Prostate gland (tissue), 2 donors: ENCODE measurements at regions not wholly inside any gene's neighbourhood (a gene's known extent, or its start where the extent isn't known, plus 50 kb on each side); places are given as distances from the start of the nearest gene placed in this dataset.

Source experiments
- DNase-seq: peaks from one replicate; pipeline ENCODE4 v3.0.0-alpha.2; 2019; ENCODE audit warnings: low spot score
- H3K27ac ChIP-seq, 2 donors: fragments of 200-600 bp; sonication (generic); 2 replicates each; pipeline ENCODE4 v1.5.1; 2017 to 2019
- H3K27me3 ChIP-seq: fragments of 200-600 bp; sonication (generic); replicated peaks from 2 replicates; pipeline ENCODE4 v1.5.1; 2019; ENCODE audit not compliant: insufficient read depth
- H3K36me3 ChIP-seq, 2 donors: fragments of 200-600 bp; sonication (generic); 1 replicate in 1 of 2; 2 replicates in 1 of 2; pipeline versions ENCODE4 v1.5.1 to v1.8.1; 2017 to 2019
- H3K4me1 ChIP-seq: fragments of 200-600 bp; sonication (generic); replicated peaks from 2 replicates; pipeline ENCODE4 v1.5.1; 2019
- H3K4me3 ChIP-seq, 2 donors: fragments of 200-600 bp; sonication (generic); 2 replicates each; pipeline ENCODE4 v1.5.1; 2017 to 2019
- H3K9me3 ChIP-seq: fragments of 200-600 bp; sonication (generic); 2 replicates; pipeline ENCODE4 v1.5.1; 2017
- CTCF ChIP-seq, 4 experiments: fragments of 200-600 bp in 2 of 4; fragments of 450-650 bp in 2 of 4; sonication (generic) in 2 of 4; IDR thresholded peaks; 1 replicate in 3 of 4; 2 replicates in 1 of 4; pipeline ENCODE4 v1.5.1; 2016 to 2019; ENCODE audit warnings: antibody characterized with exemption in 4 of 4, mild to moderate bottlenecking in 2 of 4, moderate library complexity in 2 of 4
- POLR2A ChIP-seq: fragments of 450-650 bp; IDR thresholded peaks from one replicate; pipeline ENCODE4 v1.6.1; 2016; ENCODE audit warnings: antibody characterized with exemption, mild to moderate bottlenecking
- POLR2AphosphoS5 ChIP-seq: sonication (generic); formaldehyde crosslinking; IDR thresholded peaks from one replicate; pipeline ENCODE4 v1.6.1; 2017; ENCODE audit warnings: antibody characterized with exemption
- WGBS: methylation state at CpG from one replicate; pipeline ENCODE4 v1.1.5; 2018; 5-methylcytosine and 5-hydroxymethylcytosine counted together
- intact Hi-C: fragments of 100-400 bp; cut with DNase I; formaldehyde crosslinking; loops from one replicate; pipeline ENCODE4 v1.14.2; 2022

- no peaks in the 10 kb centered on the region for H3K4me1 ChIP-seq
- DNase-seq: no peak
- TF ChIP-seq CTCF (IDR thresholded peaks at IDR 0.05) (no peak), POLR2AphosphoS5 (no peak), POLR2A (no peak)
- no peaks in the 10 kb centered on the region for H3K36me3 ChIP-seq
- WGBS: 66% methylated on average over 5 of the region's 5 CpGs
- intact Hi-C loops: no loop called here
- no peaks in the 10 kb centered on the region for H3K9me3 ChIP-seq
- H3K4me3 ChIP-seq: no peak overlapping the region
- no peaks in the 10 kb centered on the region for H3K27me3 ChIP-seq
- no peak overlapping the region for H3K27ac ChIP-seq
Measured at GRCh38 chr7:98479318-98479717, 78.4 kb upstream of the BAIAP2L1 start.

- TF ChIP-seq CTCF (IDR thresholded peaks at IDR 0.05) (no peak), POLR2A (no peak), POLR2AphosphoS5 (no peak)
- H3K4me1 ChIP-seq: no peaks in the 10 kb centered on the region
- DNase-seq: no peak
Measured at GRCh38 chr7:98475352-98475751, 74.5 kb upstream of the BAIAP2L1 start.

GRCh38 chr7:98474558-98474957 lies 73.7 kb upstream of the BAIAP2L1 start:
- TF ChIP-seq CTCF (IDR thresholded peaks at IDR 0.05) (no peak), POLR2A (no peak), POLR2AphosphoS5 (no peak)
- intact Hi-C loops: no loop called here
- Histone ChIP-seq H3K4me1 (no peaks in the 10 kb centered on the region), H3K4me3 (no peak overlapping the region), H3K9me3 (no peaks in the 10 kb centered on the region), H3K36me3 (no peaks in the 10 kb centered on the region), H3K27me3 (no peaks in the 10 kb centered on the region), H3K27ac (no peak overlapping the region)
- no peak for DNase-seq
- WGBS: 94% methylated on average over 7 of the region's 7 CpGs

More at GRCh38 chr7:98475352-98475751, 74.5 kb upstream of the BAIAP2L1 start:
- Histone ChIP-seq H3K36me3 (no peaks in the 10 kb centered on the region), H3K9me3 (no peaks in the 10 kb centered on the region), H3K27me3 (no peaks in the 10 kb centered on the region), H3K27ac (no peak overlapping the region), H3K4me3 (no peak overlapping the region)
- intact Hi-C loops: no loop called here
- WGBS: 66% methylated on average over 3 of the region's 3 CpGs

GRCh38 chr7:98472521-98472954 lies 71.6 kb upstream of the BAIAP2L1 start:
- intact Hi-C loops: no loop called here
- H3K4me3 ChIP-seq: no peak overlapping the region
- H3K4me1 ChIP-seq: no peaks in the 10 kb centered on the region
- no peak for DNase-seq
- H3K36me3 ChIP-seq: no peaks in the 10 kb centered on the region
- no peak for TF ChIP-seq CTCF (IDR thresholded peaks at IDR 0.05)
- no peak for TF ChIP-seq POLR2A
- TF ChIP-seq POLR2AphosphoS5: no peak
- no peaks in the 10 kb centered on the region for H3K9me3 ChIP-seq
- H3K27me3 ChIP-seq: no peaks in the 10 kb centered on the region
- no peak overlapping the region for H3K27ac ChIP-seq
- 26% methylated on average over 11 of the region's 11 CpGs for WGBS

- no peak for DNase-seq
- no peaks in the 10 kb centered on the region for H3K36me3 ChIP-seq
- H3K9me3 ChIP-seq: no peaks in the 10 kb centered on the region
- no peak overlapping the region for H3K4me3 ChIP-seq
- WGBS: 13% methylated on average over 48 of the region's 48 CpGs
- no peaks in the 10 kb centered on the region for H3K27me3 ChIP-seq
- intact Hi-C loops: no loop called here
- no peak overlapping the region for H3K27ac ChIP-seq
- H3K4me1 ChIP-seq: no peaks in the 10 kb centered on the region
- TF ChIP-seq CTCF (IDR thresholded peaks at IDR 0.05) (no peak), POLR2A (no peak), POLR2AphosphoS5 (no peak)
Measured at GRCh38 chr7:98470485-98471240, 69.8 kb upstream of the BAIAP2L1 start.
